ENCODE measurements at regions not wholly inside any gene's neighbourhood (a gene's known extent, or its start where the extent isn't known, plus 50 kb on each side); places are given as distances from the start of the nearest gene placed in this dataset.

- DNase-seq, result no peak
Observed at GRCh38 chr1:56417646-56418045, 161.7 kb downstream of the PLPP3 start.

- DNase-seq, result no peak
Observed at GRCh38 chr1:56416495-56416894, 162.9 kb downstream of the PLPP3 start.

GRCh38 chr1:56415720-56416119, 163.6 kb downstream of the PLPP3 start:
- DNase-seq, result no peak

GRCh38 chr1:56415258-56415657, 164.1 kb downstream of the PLPP3 start:
- no peak for DNase-seq

- peak; percentile 75 for DNase-seq
Observed at GRCh38 chr1:56414728-56415224, 164.6 kb downstream of the PLPP3 start.

- no peak for DNase-seq
Observed at GRCh38 chr1:56413671-56414199, 165.6 kb downstream of the PLPP3 start.

GRCh38 chr1:56411484-56412180, 167.7 kb downstream of the PLPP3 start:
- DNase-seq, result no peak

GRCh38 chr1:56411021-56411420, 168.3 kb downstream of the PLPP3 start:
- no peak for DNase-seq

- DNase-seq, result no peak
Observed at GRCh38 chr1:56410405-56410804, 169.0 kb downstream of the PLPP3 start.

- DNase-seq, result peak; percentile 63
Observed at GRCh38 chr1:56409112-56409691, 170.2 kb downstream of the PLPP3 start.

- DNase-seq, result no peak
Observed at GRCh38 chr1:56406821-56407220, 172.5 kb downstream of the PLPP3 start.

- DNase-seq, result no peak
Observed at GRCh38 chr1:56404561-56405030, 174.8 kb downstream of the PLPP3 start.

- no peak for DNase-seq
Observed at GRCh38 chr1:56404066-56404465, 175.3 kb downstream of the PLPP3 start.

GRCh38 chr1:56403321-56403720, 176.0 kb downstream of the PLPP3 start:
- no peak for DNase-seq

GRCh38 chr1:56401191-56401590, 178.2 kb downstream of the PLPP3 start:
- no peak for DNase-seq

GRCh38 chr1:56400526-56400925, 178.8 kb downstream of the PLPP3 start:
- no peak for DNase-seq

GRCh38 chr1:56399795-56400194, 179.6 kb downstream of the PLPP3 start:
- DNase-seq, result no peak

GRCh38 chr1:56399326-56399725, 180.0 kb downstream of the PLPP3 start:
- no peak for DNase-seq

GRCh38 chr1:56397811-56398231, 181.5 kb downstream of the PLPP3 start:
- no peak for DNase-seq

- no peak for DNase-seq
Observed at GRCh38 chr1:56397409-56397808, 182.0 kb downstream of the PLPP3 start.

GRCh38 chr1:56396581-56396980, 182.8 kb downstream of the PLPP3 start:
- no peak for DNase-seq

- no peak for DNase-seq
Observed at GRCh38 chr1:56395776-56396175, 183.6 kb downstream of the PLPP3 start.

GRCh38 chr1:56394298-56394697, 185.1 kb downstream of the PLPP3 start:
- no peak for DNase-seq
